Thyroid gland (tissue), 4 donors: ENCODE measurements at regions not wholly inside any gene's neighbourhood (a gene's known extent, or its start where the extent isn't known, plus 50 kb on each side); places are given as distances from the start of the nearest gene placed in this dataset.

ENCODE experiments used
- CTCF ChIP-seq, 6 experiments: fragments of 200-600 bp in 3 of 6; fragments of 450-650 bp in 3 of 6; sonication (generic) in 3 of 6; IDR thresholded peaks; one replicate each; pipeline ENCODE4 v1.5.1; 2016 to 2019; ENCODE audit warnings: antibody characterized with exemption in 6 of 6, mild to moderate bottlenecking in 2 of 6, inconsistent platforms in 1 of 6, moderate library complexity in 1 of 6
- POLR2A ChIP-seq, 2 donors: fragments of 450-650 bp; IDR thresholded peaks; one replicate each; pipeline ENCODE4 v1.6.1; 2017; ENCODE audit warnings: antibody characterized with exemption in 2 of 2, mild to moderate bottlenecking in 2 of 2, moderate library complexity in 1 of 2

GRCh38 chr1:209413062-209413461 is 170.5 kb upstream of the CAMK1G start:
- TF ChIP-seq CTCF (IDR thresholded peaks at IDR 0.05) (no peak), POLR2A (IDR thresholded peaks at IDR 0.05) (no peak)
